Upper lobe of left lung (tissue), 4 donors: ENCODE measurements at regions not wholly inside any gene's neighbourhood (a gene's known extent, or its start where the extent isn't known, plus 50 kb on each side); places are given as distances from the start of the nearest gene placed in this dataset.

Experiments used
- EP300 ChIP-seq, 4 donors: sonication (generic); formaldehyde crosslinking; IDR thresholded peaks; one replicate each; pipeline ENCODE4 v1.5.1; 2017; ENCODE audit warnings: antibody characterized with exemption in 4 of 4, control low read depth in 2 of 4
- POLR2A ChIP-seq, 4 donors: fragments of 450-650 bp; IDR thresholded peaks; one replicate each; pipeline ENCODE4 v1.5.1; 2016 to 2017; ENCODE audit warnings: antibody characterized with exemption in 4 of 4, mild to moderate bottlenecking in 2 of 4
- POLR2AphosphoS5 ChIP-seq, 2 donors: sonication (generic); formaldehyde crosslinking; IDR thresholded peaks; one replicate each; pipeline ENCODE4 v1.5.1; 2017; ENCODE audit warnings: antibody characterized with exemption in 2 of 2
- TF ChIP-seq, protein P1 (sequence below), 6 experiments: fragments of 450-650 bp in 4 of 6; fragments of 200-600 bp in 2 of 6; sonication (generic) in 2 of 6; IDR thresholded peaks; one replicate each; pipeline ENCODE4 v1.5.1; 2016 to 2019; ENCODE audit warnings: antibody characterized with exemption in 6 of 6

GRCh38 chr2:180675170-180675569, 305.2 kb upstream of the UBE2E3 start:
- TF ChIP-seq, protein P1, sequence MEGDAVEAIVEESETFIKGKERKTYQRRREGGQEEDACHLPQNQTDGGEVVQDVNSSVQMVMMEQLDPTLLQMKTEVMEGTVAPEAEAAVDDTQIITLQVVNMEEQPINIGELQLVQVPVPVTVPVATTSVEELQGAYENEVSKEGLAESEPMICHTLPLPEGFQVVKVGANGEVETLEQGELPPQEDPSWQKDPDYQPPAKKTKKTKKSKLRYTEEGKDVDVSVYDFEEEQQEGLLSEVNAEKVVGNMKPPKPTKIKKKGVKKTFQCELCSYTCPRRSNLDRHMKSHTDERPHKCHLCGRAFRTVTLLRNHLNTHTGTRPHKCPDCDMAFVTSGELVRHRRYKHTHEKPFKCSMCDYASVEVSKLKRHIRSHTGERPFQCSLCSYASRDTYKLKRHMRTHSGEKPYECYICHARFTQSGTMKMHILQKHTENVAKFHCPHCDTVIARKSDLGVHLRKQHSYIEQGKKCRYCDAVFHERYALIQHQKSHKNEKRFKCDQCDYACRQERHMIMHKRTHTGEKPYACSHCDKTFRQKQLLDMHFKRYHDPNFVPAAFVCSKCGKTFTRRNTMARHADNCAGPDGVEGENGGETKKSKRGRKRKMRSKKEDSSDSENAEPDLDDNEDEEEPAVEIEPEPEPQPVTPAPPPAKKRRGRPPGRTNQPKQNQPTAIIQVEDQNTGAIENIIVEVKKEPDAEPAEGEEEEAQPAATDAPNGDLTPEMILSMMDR (IDR thresholded peaks at IDR 0.05) = no peak
- no peak for TF ChIP-seq POLR2A (IDR thresholded peaks at IDR 0.05)
- no peak for TF ChIP-seq POLR2AphosphoS5 (IDR thresholded peaks at IDR 0.05)
- no peak for TF ChIP-seq EP300 (IDR thresholded peaks at IDR 0.05)
